ENCODE measurements at regions not wholly inside any gene's neighbourhood (a gene's known extent, or its start where the extent isn't known, plus 50 kb on each side); places are given as distances from the start of the nearest gene placed in this dataset.

GRCh38 chr9:80571953-80572352 is 1000.2 kb downstream of the TLE4 start:
- TF ChIP-seq, protein P1, sequence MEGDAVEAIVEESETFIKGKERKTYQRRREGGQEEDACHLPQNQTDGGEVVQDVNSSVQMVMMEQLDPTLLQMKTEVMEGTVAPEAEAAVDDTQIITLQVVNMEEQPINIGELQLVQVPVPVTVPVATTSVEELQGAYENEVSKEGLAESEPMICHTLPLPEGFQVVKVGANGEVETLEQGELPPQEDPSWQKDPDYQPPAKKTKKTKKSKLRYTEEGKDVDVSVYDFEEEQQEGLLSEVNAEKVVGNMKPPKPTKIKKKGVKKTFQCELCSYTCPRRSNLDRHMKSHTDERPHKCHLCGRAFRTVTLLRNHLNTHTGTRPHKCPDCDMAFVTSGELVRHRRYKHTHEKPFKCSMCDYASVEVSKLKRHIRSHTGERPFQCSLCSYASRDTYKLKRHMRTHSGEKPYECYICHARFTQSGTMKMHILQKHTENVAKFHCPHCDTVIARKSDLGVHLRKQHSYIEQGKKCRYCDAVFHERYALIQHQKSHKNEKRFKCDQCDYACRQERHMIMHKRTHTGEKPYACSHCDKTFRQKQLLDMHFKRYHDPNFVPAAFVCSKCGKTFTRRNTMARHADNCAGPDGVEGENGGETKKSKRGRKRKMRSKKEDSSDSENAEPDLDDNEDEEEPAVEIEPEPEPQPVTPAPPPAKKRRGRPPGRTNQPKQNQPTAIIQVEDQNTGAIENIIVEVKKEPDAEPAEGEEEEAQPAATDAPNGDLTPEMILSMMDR (IDR thresholded peaks at IDR 0.05; ENCODE audit: extremely low read depth in 1 of 2, insufficient read depth in 1 of 2, low read depth in 1 of 2, low read length in 2 of 2) = no peak
- TF ChIP-seq EZH2 (IDR thresholded peaks at IDR 0.05; ENCODE audit: borderline replicate concordance, low read depth, low read length, severe bottlenecking) = no peak
- TF ChIP-seq POLR2AphosphoS5 (IDR thresholded peaks at IDR 0.05; ENCODE audit: insufficient read depth, low read depth, low read length) = no peak
